Central memory CD8-positive, alpha-beta T cell (primary cell): ENCODE measurements at regions not wholly inside any gene's neighbourhood (a gene's known extent, or its start where the extent isn't known, plus 50 kb on each side); places are given as distances from the start of the nearest gene placed in this dataset.

Experiments used
- ATAC-seq: fragments of 150-1000 bp; cut with Tn5 transposase; replicated peaks from 2 replicates; pipeline ENCODE4 v1.10.0; 2022; ENCODE audit warnings: mild to moderate bottlenecking, moderate FRiP score, moderate number of reproducible peaks; ENCODE audit not compliant: poor library complexity, severe bottlenecking; ENCODE audit errors: extremely low read depth
- DNase-seq, 2 donors: peaks; one replicate each; pipeline ENCODE4 v3.0.0; 2021; ENCODE audit warnings: low spot score in 2 of 2
- H3K27ac Mint-ChIP-seq: one replicate; pipeline ENCODE4 v1.8.0; 2022; ENCODE audit warnings: low read depth, mild to moderate bottlenecking, moderate library complexity, mixed read lengths
- H3K27me3 Mint-ChIP-seq: one replicate; pipeline ENCODE4 v1.8.0; 2022; ENCODE audit warnings: mixed read lengths
- H3K36me3 Mint-ChIP-seq: one replicate; pipeline ENCODE4 v1.8.0; 2022; ENCODE audit warnings: mild to moderate bottlenecking, moderate library complexity, mixed read lengths; ENCODE audit not compliant: insufficient read depth
- H3K4me1 Mint-ChIP-seq: one replicate; pipeline ENCODE4 v1.8.0; 2022; ENCODE audit warnings: mixed read lengths
- H3K4me3 Mint-ChIP-seq: one replicate; pipeline ENCODE4 v1.8.0; 2022; ENCODE audit warnings: mild to moderate bottlenecking, moderate library complexity, mixed read lengths
- H3K9me3 Mint-ChIP-seq: one replicate; pipeline ENCODE4 v1.8.0; 2022; ENCODE audit warnings: mixed read lengths

- peaks cover 12% of the 10 kb centered on the region for H3K27me3 Mint-ChIP-seq
- no peak overlapping the region for H3K27ac Mint-ChIP-seq
Observed at GRCh38 chr3:43155464-43156121, 49.7 kb upstream of the POMGNT2 start.

More at GRCh38 chr3:43155464-43156121, 49.7 kb upstream of the POMGNT2 start:
- Mint-ChIP-seq H3K4me3 (no peak overlapping the region), H3K4me1 (peaks cover 6% of the 10 kb centered on the region), H3K36me3 (no peaks in the 10 kb centered on the region), H3K9me3 (no peaks in the 10 kb centered on the region)
- ATAC-seq (no peak), DNase-seq (no peak)
